Prostate gland (tissue), 2 donors: ENCODE measurements at regions not wholly inside any gene's neighbourhood (a gene's known extent, or its start where the extent isn't known, plus 50 kb on each side); places are given as distances from the start of the nearest gene placed in this dataset.

Source experiments
- DNase-seq: peaks from one replicate; pipeline ENCODE4 v3.0.0-alpha.2; 2019; ENCODE audit warnings: low spot score
- H3K27ac ChIP-seq, 2 donors: fragments of 200-600 bp; sonication (generic); 2 replicates each; pipeline ENCODE4 v1.5.1; 2017 to 2019
- H3K27me3 ChIP-seq: fragments of 200-600 bp; sonication (generic); replicated peaks from 2 replicates; pipeline ENCODE4 v1.5.1; 2019; ENCODE audit not compliant: insufficient read depth
- H3K36me3 ChIP-seq, 2 donors: fragments of 200-600 bp; sonication (generic); 1 replicate in 1 of 2; 2 replicates in 1 of 2; pipeline versions ENCODE4 v1.5.1 to v1.8.1; 2017 to 2019
- H3K4me1 ChIP-seq: fragments of 200-600 bp; sonication (generic); replicated peaks from 2 replicates; pipeline ENCODE4 v1.5.1; 2019
- H3K4me3 ChIP-seq, 2 donors: fragments of 200-600 bp; sonication (generic); 2 replicates each; pipeline ENCODE4 v1.5.1; 2017 to 2019
- H3K9me3 ChIP-seq: fragments of 200-600 bp; sonication (generic); 2 replicates; pipeline ENCODE4 v1.5.1; 2017
- POLR2A ChIP-seq: fragments of 450-650 bp; IDR thresholded peaks from one replicate; pipeline ENCODE4 v1.6.1; 2016; ENCODE audit warnings: antibody characterized with exemption, mild to moderate bottlenecking
- POLR2AphosphoS5 ChIP-seq: sonication (generic); formaldehyde crosslinking; IDR thresholded peaks from one replicate; pipeline ENCODE4 v1.6.1; 2017; ENCODE audit warnings: antibody characterized with exemption
- WGBS: methylation state at CpG from one replicate; pipeline ENCODE4 v1.1.5; 2018; 5-methylcytosine and 5-hydroxymethylcytosine counted together
- intact Hi-C: fragments of 100-400 bp; cut with DNase I; formaldehyde crosslinking; loops from one replicate; pipeline ENCODE4 v1.14.2; 2022
- TF ChIP-seq, protein P1 (sequence below), 4 experiments: fragments of 200-600 bp in 2 of 4; fragments of 450-650 bp in 2 of 4; sonication (generic) in 2 of 4; IDR thresholded peaks; 1 replicate in 3 of 4; 2 replicates in 1 of 4; pipeline ENCODE4 v1.5.1; 2016 to 2019; ENCODE audit warnings: antibody characterized with exemption in 4 of 4, mild to moderate bottlenecking in 2 of 4, moderate library complexity in 2 of 4

DNA sequence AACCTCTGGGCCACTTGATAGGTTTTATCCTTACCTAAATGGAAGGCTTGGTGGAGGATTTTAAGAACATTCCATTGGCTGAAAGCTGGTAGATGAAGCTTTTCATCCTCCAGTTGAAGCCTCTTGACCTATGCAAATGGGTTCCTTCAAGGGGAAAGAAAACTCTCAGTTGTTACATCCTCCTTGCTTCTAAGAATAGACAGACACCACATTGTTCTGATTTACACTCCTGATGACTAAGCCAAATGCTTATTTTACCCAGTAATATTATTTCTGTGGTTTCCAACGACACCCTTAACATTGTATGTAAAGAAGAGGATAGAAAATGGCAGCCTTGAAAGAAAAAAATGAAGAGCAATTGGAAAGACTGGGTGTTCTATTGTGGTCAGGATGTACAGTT lies 480.5 kb downstream of the OTOL1 start:
- intact Hi-C loops, result no loop called here

DNA sequence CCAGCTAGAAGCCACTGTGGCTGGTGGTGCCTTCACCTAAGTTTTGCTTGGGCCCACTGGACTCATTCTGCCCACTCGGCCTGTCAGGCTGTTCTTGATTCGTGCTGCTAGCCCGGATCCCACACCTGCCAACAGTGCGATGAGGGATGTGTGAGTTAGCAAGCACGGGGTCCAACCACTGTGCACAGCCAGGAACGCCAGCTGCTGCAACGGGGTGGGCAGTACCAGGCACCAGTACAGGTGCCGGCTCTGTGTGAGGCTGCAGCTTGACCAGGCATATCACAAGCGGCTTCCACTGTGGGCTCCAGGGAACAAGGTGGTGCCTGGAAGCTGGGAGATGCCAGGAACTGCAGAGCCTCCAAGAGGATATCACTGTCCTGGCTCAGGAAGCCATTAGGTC lies 481.2 kb downstream of the OTOL1 start:
- 97% methylated on average over 9 of the region's 9 CpGs for WGBS
- intact Hi-C loops, result no loop called here
- DNase-seq, result no peak
- H3K27ac ChIP-seq, result no peak overlapping the region
- TF ChIP-seq, protein P1, sequence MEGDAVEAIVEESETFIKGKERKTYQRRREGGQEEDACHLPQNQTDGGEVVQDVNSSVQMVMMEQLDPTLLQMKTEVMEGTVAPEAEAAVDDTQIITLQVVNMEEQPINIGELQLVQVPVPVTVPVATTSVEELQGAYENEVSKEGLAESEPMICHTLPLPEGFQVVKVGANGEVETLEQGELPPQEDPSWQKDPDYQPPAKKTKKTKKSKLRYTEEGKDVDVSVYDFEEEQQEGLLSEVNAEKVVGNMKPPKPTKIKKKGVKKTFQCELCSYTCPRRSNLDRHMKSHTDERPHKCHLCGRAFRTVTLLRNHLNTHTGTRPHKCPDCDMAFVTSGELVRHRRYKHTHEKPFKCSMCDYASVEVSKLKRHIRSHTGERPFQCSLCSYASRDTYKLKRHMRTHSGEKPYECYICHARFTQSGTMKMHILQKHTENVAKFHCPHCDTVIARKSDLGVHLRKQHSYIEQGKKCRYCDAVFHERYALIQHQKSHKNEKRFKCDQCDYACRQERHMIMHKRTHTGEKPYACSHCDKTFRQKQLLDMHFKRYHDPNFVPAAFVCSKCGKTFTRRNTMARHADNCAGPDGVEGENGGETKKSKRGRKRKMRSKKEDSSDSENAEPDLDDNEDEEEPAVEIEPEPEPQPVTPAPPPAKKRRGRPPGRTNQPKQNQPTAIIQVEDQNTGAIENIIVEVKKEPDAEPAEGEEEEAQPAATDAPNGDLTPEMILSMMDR (IDR thresholded peaks at IDR 0.05), result no peak
- TF ChIP-seq POLR2AphosphoS5 (no peak), POLR2A (no peak)
- H3K9me3 ChIP-seq, result no peaks in the 10 kb centered on the region
- no peaks in the 10 kb centered on the region for H3K4me1 ChIP-seq
- no peak overlapping the region for H3K4me3 ChIP-seq
- H3K36me3 ChIP-seq, result no peaks in the 10 kb centered on the region
- no peaks in the 10 kb centered on the region for H3K27me3 ChIP-seq

More for the DNA sequence above, 480.5 kb downstream of the OTOL1 start:
- TF ChIP-seq POLR2A (no peak), POLR2AphosphoS5 (no peak)
- TF ChIP-seq, protein P1 (IDR thresholded peaks at IDR 0.05), result no peak
- no peak for DNase-seq
- H3K27me3 ChIP-seq, result no peaks in the 10 kb centered on the region
- WGBS, result 59% methylated on average over 1 of the region's 1 CpG
- no peaks in the 10 kb centered on the region for H3K9me3 ChIP-seq
- no peak overlapping the region for H3K4me3 ChIP-seq
- H3K36me3 ChIP-seq, result no peaks in the 10 kb centered on the region
- no peaks in the 10 kb centered on the region for H3K4me1 ChIP-seq
- H3K27ac ChIP-seq, result no peak overlapping the region

DNA sequence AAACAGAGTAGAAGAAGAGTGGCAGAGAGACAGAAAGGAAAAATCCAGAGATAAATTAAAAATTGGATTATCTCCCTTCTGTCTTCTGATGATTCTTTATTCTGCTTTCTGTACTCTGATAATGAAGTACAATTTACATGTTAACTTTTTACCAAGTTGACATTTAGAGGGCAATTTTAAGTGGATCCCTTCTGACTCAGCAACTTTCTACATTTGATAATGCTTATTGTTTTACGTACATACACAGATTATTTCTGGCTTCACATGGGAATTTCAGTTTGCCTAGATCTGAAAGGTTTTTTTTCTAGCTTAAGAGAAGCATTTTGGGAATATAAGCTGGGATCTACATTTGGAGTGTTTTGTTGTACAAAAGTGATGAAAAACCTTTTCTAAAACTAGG lies 491.3 kb downstream of the OTOL1 start:
- H3K4me1 ChIP-seq, result no peaks in the 10 kb centered on the region
- TF ChIP-seq POLR2AphosphoS5, result no peak
- TF ChIP-seq, protein P1 (IDR thresholded peaks at IDR 0.05), result no peak
- no peak overlapping the region for H3K27ac ChIP-seq
- H3K4me3 ChIP-seq, result no peak overlapping the region
- H3K9me3 ChIP-seq, result no peaks in the 10 kb centered on the region
- no peaks in the 10 kb centered on the region for H3K27me3 ChIP-seq
- intact Hi-C loops, result no loop called here
- no peaks in the 10 kb centered on the region for H3K36me3 ChIP-seq
- no peak for DNase-seq
- 79% methylated on average over 1 of the region's 1 CpG for WGBS

DNA sequence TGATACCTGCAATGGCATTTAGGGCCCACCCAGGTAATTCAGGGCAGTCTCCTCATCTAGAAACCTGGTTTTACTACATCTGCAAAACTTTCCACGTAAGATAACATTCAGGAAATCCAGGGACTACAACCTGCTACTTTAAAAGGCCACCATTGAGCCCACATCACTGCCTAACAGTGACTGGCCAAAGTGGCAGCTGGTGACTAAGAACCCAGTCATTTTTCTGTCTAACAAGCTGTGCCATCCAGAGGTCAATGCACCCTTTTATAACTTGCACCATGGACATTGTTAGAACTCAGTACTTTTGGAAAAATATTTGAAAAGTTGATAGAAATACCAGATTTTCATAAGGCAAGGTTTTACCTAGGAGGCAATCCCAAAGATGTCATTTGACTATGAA lies 492.4 kb downstream of the OTOL1 start:
- Histone ChIP-seq H3K27me3 (no peaks in the 10 kb centered on the region), H3K36me3 (no peaks in the 10 kb centered on the region), H3K4me1 (no peaks in the 10 kb centered on the region), H3K27ac (no peak overlapping the region), H3K4me3 (no peak overlapping the region), H3K9me3 (no peaks in the 10 kb centered on the region)
- TF ChIP-seq, protein P1 (IDR thresholded peaks at IDR 0.05), result no peak
- TF ChIP-seq POLR2A, result no peak
- no peak for TF ChIP-seq POLR2AphosphoS5
- DNase-seq, result no peak
- WGBS, result 82% methylated on average over 1 of the region's 1 CpG
- intact Hi-C loops, result no loop called here

DNA sequence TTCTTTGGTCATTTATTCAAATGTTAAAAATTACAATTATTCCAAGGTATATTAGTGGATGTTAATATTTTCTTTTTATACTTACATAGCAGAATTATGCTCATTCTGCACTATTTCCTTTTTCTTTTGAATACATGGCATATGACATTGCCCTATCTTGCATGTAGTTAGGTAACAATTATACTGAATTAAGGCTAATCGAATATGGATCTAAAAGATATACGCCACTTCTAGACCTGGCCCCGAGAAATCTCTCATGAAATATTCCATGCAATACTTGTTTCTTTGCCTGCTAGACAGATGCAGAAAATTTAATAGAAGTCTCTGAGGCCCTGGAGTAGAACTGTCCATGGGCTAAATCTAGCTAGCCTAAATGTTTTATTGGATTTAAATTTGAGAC lies 493.4 kb downstream of the OTOL1 start:
- TF ChIP-seq POLR2AphosphoS5 (no peak), POLR2A (no peak)
- TF ChIP-seq, protein P1 (IDR thresholded peaks at IDR 0.05), result no peak
- DNase-seq, result no peak
- H3K4me1 ChIP-seq, result no peaks in the 10 kb centered on the region
- H3K4me3 ChIP-seq, result no peak overlapping the region
- 94% methylated on average over 3 of the region's 3 CpGs for WGBS
- H3K27ac ChIP-seq, result no peak overlapping the region
- intact Hi-C loops, result no loop called here
- no peaks in the 10 kb centered on the region for H3K9me3 ChIP-seq
- no peaks in the 10 kb centered on the region for H3K27me3 ChIP-seq
- H3K36me3 ChIP-seq, result no peaks in the 10 kb centered on the region
